Endothelial cell (in vitro differentiated cells): ENCODE measurements at regions not wholly inside any gene's neighbourhood (a gene's known extent, or its start where the extent isn't known, plus 50 kb on each side); places are given as distances from the start of the nearest gene placed in this dataset.

Source experiments
- DNase-seq: peaks from one replicate; pipeline ENCODE4 v3.0.0; 2021; ENCODE audit warnings: low spot score
- H3K27ac Mint-ChIP-seq: one replicate; pipeline ENCODE4 v1.8.0; 2021; ENCODE audit warnings: mixed read lengths, inconsistent platforms; ENCODE audit not compliant: unreplicated experiment
- H3K27me3 Mint-ChIP-seq: one replicate; pipeline ENCODE4 v1.8.0; 2021; ENCODE audit warnings: mild to moderate bottlenecking, moderate library complexity, mixed read lengths, inconsistent platforms; ENCODE audit not compliant: unreplicated experiment
- H3K36me3 Mint-ChIP-seq: one replicate; pipeline ENCODE4 v1.8.0; 2021; ENCODE audit warnings: mild to moderate bottlenecking, low read depth, mixed read lengths, inconsistent platforms; ENCODE audit not compliant: unreplicated experiment
- H3K4me1 Mint-ChIP-seq: one replicate; pipeline ENCODE4 v1.8.0; 2021; ENCODE audit warnings: mild to moderate bottlenecking, mixed read lengths, inconsistent platforms; ENCODE audit not compliant: unreplicated experiment
- H3K4me3 Mint-ChIP-seq: one replicate; pipeline ENCODE4 v1.8.0; 2021; ENCODE audit warnings: mild to moderate bottlenecking, mixed read lengths, inconsistent platforms; ENCODE audit not compliant: unreplicated experiment
- H3K9me3 Mint-ChIP-seq: one replicate; pipeline ENCODE4 v1.8.0; 2021; ENCODE audit warnings: mixed read lengths, inconsistent platforms; ENCODE audit not compliant: unreplicated experiment
- TF ChIP-seq, protein P1 (sequence below): fragments of 200-600 bp; sonication (generic); IDR thresholded peaks from one replicate; pipeline ENCODE4 v1.5.0; 2021; ENCODE audit warnings: antibody characterized with exemption; ENCODE audit not compliant: unreplicated experiment

- no peak overlapping the region for H3K27ac Mint-ChIP-seq
- peaks cover 10% of the 10 kb centered on the region for H3K4me1 Mint-ChIP-seq
- no peaks in the 10 kb centered on the region for H3K9me3 Mint-ChIP-seq
- H3K36me3 Mint-ChIP-seq, result no peaks in the 10 kb centered on the region
- no peak overlapping the region for H3K4me3 Mint-ChIP-seq
- no peak for DNase-seq
- H3K27me3 Mint-ChIP-seq, result no peaks in the 10 kb centered on the region
- TF ChIP-seq, protein P1, sequence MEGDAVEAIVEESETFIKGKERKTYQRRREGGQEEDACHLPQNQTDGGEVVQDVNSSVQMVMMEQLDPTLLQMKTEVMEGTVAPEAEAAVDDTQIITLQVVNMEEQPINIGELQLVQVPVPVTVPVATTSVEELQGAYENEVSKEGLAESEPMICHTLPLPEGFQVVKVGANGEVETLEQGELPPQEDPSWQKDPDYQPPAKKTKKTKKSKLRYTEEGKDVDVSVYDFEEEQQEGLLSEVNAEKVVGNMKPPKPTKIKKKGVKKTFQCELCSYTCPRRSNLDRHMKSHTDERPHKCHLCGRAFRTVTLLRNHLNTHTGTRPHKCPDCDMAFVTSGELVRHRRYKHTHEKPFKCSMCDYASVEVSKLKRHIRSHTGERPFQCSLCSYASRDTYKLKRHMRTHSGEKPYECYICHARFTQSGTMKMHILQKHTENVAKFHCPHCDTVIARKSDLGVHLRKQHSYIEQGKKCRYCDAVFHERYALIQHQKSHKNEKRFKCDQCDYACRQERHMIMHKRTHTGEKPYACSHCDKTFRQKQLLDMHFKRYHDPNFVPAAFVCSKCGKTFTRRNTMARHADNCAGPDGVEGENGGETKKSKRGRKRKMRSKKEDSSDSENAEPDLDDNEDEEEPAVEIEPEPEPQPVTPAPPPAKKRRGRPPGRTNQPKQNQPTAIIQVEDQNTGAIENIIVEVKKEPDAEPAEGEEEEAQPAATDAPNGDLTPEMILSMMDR, result no peak
These were observed 273.1 kb downstream of the CLIC5 start for GRCh38 chr6:45742591-45742990.

- TF ChIP-seq, protein P1, result no peak
- H3K27ac Mint-ChIP-seq, result no peak overlapping the region
These were observed 274.1 kb downstream of the CLIC5 start for GRCh38 chr6:45741437-45742171.

GRCh38 chr6:45739058-45739457 is 276.6 kb downstream of the CLIC5 start:
- Mint-ChIP-seq H3K36me3 (no peaks in the 10 kb centered on the region), H3K27me3 (no peaks in the 10 kb centered on the region), H3K4me1 (peaks cover 10% of the 10 kb centered on the region), H3K4me3 (no peak overlapping the region), H3K27ac (no peak overlapping the region), H3K9me3 (no peaks in the 10 kb centered on the region)
- TF ChIP-seq, protein P1, result no peak
- no peak for DNase-seq

More at GRCh38 chr6:45741437-45742171, 274.1 kb downstream of the CLIC5 start:
- H3K4me3 Mint-ChIP-seq, result no peak overlapping the region
- no peaks in the 10 kb centered on the region for H3K9me3 Mint-ChIP-seq
- no peaks in the 10 kb centered on the region for H3K36me3 Mint-ChIP-seq
- no peak for DNase-seq
- H3K27me3 Mint-ChIP-seq, result no peaks in the 10 kb centered on the region
- peaks cover 10% of the 10 kb centered on the region for H3K4me1 Mint-ChIP-seq

GRCh38 chr6:45738057-45738455 is 277.6 kb downstream of the CLIC5 start:
- no peak overlapping the region for H3K27ac Mint-ChIP-seq
- H3K4me1 Mint-ChIP-seq, result peaks cover 10% of the 10 kb centered on the region
- no peaks in the 10 kb centered on the region for H3K36me3 Mint-ChIP-seq
- no peak overlapping the region for H3K4me3 Mint-ChIP-seq
- peaks cover 3% of the 10 kb centered on the region for H3K27me3 Mint-ChIP-seq
- TF ChIP-seq, protein P1, result no peak
- H3K9me3 Mint-ChIP-seq, result no peaks in the 10 kb centered on the region
- DNase-seq, result no peak

GRCh38 chr6:45737331-45738056 is 278.2 kb downstream of the CLIC5 start:
- Mint-ChIP-seq H3K4me3 (no peak overlapping the region), H3K27ac (no peak overlapping the region)
- TF ChIP-seq, protein P1, result no peak

More at GRCh38 chr6:45737331-45738056, 278.2 kb downstream of the CLIC5 start:
- Mint-ChIP-seq H3K4me1 (peaks cover 13% of the 10 kb centered on the region), H3K9me3 (no peaks in the 10 kb centered on the region), H3K27me3 (peaks cover 3% of the 10 kb centered on the region), H3K36me3 (no peaks in the 10 kb centered on the region)
- no peak for DNase-seq
